GM19239 (cell line): ENCODE measurements at regions not wholly inside any gene's neighbourhood (a gene's known extent, or its start where the extent isn't known, plus 50 kb on each side); places are given as distances from the start of the nearest gene placed in this dataset.

Source experiments
- DNase-seq: peaks from one replicate; pipeline ENCODE4 v3.0.0; 2011; ENCODE audit warnings: low spot score; ENCODE audit not compliant: insufficient read length
- FAIRE-seq: peaks from 2 replicates; lab custom pipeline; 2011; peaks lifted over from hg19 to GRCh38; lab: Jason Lieb, UNC

GRCh38 chr1:29451368-29451892 lies 215.1 kb downstream of the PTPRU start:
- FAIRE-seq = no peak
- DNase-seq = no peak

GRCh38 chr1:29450591-29450990 lies 214.3 kb downstream of the PTPRU start:
- FAIRE-seq (no peak), DNase-seq (no peak)

- FAIRE-seq = no peak
- DNase-seq = no peak
Observed at GRCh38 chr1:29448456-29449235, 212.3 kb downstream of the PTPRU start.

DNA sequence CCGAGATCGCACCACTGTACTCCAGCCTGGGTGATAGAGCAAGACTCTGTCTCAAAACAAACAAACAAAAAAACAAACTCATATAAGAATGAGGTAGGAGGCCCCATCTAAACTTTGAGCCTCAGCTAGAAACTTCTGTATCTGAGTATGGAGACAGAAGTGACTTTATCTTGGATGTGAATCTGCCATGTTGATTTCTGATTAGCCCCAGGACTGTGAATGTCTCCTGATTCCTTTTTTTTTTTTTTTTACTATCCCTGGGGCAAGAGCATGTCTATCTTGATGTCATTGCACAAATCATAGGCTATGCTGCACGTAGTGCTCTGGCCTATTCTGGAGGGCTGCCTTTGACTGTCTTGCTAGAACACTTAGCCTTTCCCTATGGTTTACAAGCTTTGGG lies 211.0 kb downstream of the PTPRU start:
- FAIRE-seq (no peak), DNase-seq (no peak)

DNA sequence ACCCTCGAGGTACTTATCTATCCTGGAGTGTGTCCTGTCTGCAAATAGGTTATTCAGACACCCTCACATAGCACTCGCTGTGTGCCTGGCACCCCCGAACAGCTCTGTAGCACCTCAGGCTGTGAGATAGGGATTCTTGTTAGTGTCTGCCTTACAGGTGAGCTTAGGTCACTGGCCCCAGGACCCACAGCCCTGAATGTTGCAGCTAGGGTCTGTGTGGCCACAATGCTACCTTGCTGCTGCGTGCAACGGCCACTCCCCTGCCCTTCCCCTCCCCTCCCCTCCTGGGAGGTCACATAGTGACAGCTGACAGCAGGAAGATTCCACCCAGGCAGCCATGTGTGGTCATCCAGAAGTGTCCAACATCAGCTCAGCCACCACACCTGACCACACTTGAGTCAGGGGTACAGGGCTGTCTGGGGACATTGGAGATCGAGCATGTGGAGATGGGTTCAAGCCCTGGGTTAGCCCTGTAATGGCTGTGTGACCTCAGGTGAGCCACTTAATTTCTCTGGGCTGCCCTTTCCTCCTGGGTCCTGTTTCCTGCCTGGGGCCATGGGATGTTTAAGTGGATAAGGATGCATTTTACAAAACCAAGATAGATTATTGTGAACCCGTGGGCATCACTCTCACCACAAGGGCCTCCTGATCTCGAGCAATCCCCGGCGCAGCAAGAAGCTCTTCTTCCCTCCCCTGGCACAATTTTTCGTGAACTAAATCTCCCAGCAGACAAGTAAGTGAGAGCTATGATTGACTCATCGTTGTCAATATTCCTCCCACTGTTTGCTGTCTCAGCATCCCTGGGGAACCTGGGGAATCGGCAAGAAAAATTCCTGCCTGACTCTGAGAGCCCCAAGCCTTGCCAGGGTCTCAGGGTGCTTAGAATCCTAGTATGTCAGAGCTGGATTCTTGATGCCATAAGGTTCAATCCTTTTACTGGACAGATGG lies 208.7 kb downstream of the PTPRU start:
- FAIRE-seq (no peak), DNase-seq (no peak)

GRCh38 chr1:29444081-29444715 lies 207.9 kb downstream of the PTPRU start:
- FAIRE-seq (no peak), DNase-seq (no peak)

DNA sequence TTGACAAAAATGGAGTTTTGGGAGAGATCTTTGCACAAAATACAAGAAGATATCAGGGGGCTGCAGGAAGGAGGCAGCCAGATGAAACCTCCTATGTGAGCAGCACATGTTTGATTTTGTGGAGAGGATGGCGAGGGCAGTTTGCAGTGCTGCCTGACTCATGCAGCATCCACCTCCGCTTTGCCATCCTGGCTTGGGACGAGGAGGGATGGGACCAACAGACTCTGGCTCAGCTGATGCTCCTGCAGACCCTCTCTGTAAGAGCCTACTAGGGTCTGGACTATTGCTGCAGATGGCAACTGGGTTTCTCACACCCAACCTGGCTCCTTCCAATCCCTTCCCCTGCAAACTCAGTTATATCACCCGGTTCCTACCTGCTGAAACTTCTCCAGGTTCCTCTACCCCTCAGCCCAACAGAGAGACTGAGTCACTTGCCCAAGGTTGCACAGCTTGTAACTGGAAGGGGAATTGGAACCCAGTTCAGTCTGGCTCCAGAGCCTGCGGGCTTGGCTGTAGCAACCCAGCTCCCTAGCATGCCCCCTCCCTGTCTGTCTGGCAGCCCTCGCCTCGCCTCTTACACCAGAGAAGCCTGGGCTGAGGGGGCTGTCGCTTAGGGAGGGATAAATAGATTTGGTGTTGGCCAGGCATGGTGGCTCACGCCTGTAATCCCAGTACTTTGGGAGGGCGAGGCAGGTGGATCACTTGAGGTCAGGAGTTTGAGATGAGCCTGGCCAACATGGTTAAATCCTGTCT lies 205.8 kb downstream of the PTPRU start:
- DNase-seq (no peak), FAIRE-seq (no peak)

DNA sequence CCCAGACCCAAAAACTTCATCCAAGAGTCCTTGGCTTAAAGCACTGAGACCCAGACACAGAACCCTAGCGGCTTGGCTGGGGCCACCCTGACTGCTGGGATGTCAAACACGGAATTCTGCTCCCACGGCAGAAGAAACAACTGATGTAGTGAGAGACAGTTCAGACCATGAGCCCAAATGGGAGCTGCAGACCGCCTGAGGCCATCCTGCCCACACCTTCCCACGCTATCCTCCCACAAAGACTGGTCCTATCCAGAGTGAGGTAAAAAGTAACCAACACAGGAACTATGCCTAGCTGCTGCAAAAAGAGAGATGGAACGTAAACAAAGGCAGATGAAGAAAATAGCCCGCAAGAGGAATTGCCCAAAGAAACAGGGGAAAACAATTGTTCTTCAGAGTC lies 203.3 kb downstream of the PTPRU start:
- FAIRE-seq (no peak), DNase-seq (no peak)

GRCh38 chr1:29438991-29439390 lies 202.7 kb downstream of the PTPRU start:
- DNase-seq (no peak), FAIRE-seq (no peak)

DNA sequence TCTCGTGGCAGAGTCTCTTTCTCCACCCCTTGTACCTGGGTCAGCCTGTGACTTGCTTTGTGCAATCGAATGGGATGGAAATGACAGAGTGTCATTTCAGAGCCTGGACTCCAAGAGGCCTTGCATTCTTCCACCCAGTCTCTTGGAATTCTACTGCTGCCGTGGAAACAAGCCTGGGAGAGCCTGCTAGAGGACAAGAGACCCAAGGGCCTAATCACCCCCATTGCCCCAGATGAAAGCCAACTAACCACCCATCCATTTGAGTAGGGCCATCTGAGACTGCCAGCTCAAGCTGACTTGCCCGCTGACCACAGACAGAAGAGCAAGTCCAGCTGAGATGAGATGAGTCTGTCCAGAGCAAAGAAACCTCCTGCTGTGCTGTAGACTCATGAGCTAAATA lies 201.6 kb downstream of the PTPRU start:
- DNase-seq (no peak), FAIRE-seq (no peak)

GRCh38 chr1:29436181-29436785 lies 200.0 kb downstream of the PTPRU start:
- no peak for FAIRE-seq

GRCh38 chr1:29433830-29434229 lies 197.5 kb downstream of the PTPRU start:
- no peak for FAIRE-seq
- no peak for DNase-seq

More at GRCh38 chr1:29436181-29436785, 200.0 kb downstream of the PTPRU start:
- DNase-seq = no peak

GRCh38 chr1:29431138-29431537 lies 194.8 kb downstream of the PTPRU start:
- DNase-seq = no peak
- no peak for FAIRE-seq

DNA sequence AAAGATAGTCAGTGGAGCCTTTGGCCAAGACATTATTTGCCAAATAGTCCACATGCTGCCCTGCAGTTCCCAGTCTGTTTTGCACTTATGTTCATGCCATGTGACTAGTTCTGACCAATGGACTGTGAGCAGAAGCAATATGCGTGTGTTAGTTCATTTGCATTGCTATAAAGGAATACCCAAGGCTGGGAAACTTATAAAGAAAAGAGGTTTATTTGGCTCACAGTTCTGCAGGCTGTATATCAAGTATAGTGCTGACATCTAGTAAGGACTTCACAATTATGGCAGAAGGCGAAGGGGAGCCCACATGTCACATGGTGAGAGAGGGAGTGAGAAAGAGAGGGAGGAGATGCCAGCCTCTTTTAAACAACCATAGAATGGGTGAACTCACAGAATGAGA lies 193.3 kb downstream of the PTPRU start:
- DNase-seq (no peak), FAIRE-seq (no peak)

DNA sequence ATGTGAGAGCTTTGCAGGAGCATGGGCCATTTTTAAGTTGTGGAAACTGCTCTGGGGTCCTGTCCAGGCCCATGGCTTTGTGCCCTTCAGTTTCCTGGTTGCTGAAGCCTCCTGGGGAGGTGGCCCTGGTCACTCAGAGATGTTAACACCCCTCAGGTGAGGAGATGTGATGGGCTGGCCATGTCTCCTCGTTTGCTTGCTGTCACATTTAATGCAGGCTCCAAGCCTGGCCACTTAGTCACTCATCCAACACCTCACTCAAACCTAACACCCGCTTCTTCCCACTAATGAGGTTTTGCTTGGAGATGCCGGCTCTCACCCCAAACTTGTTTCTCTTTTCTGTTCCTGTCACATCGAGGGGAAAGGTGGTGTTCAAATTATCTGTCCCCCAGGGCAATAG lies 192.7 kb downstream of the PTPRU start:
- FAIRE-seq (no peak), DNase-seq (no peak)

- DNase-seq (no peak), FAIRE-seq (no peak)
Observed at GRCh38 chr1:29428280-29428615, 191.9 kb downstream of the PTPRU start.

DNA sequence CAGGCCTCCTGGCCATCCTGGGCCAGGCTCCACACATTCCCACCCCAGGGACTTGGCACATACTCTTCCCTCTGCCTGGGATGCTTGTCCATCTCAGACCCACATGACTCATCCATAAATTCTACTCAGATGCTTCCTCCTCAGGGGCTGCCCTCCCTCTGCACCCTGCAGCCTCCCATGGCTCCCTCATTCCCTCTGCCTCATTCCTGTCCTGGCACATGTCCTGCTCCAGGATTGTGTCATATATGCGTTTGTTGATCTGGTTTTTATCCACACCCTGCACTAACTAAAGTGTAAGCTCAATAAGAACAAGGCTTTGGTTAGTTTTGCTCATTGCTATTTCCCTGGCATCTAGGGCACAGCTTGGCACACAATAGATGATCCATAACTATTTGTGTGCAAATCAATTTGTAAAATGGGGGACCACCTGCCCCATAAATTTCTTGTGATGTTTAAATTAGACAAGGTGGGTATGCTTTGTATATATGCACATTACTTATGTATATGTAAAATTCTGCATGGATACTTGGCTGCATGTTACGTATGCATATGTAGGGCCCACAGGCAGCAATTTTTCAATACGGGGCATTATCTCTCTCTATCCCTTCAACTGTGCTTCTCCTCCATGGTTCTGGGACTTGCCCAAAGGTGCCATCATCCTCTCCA lies 191.4 kb downstream of the PTPRU start:
- DNase-seq (no peak), FAIRE-seq (no peak)

- DNase-seq (no peak), FAIRE-seq (no peak)
Observed at GRCh38 chr1:29426701-29427279, 190.5 kb downstream of the PTPRU start.

GRCh38 chr1:29425631-29426030 lies 189.3 kb downstream of the PTPRU start:
- no peak for DNase-seq
- FAIRE-seq = no peak
